Loucy (cell line): ENCODE measurements at regions not wholly inside any gene's neighbourhood (a gene's known extent, or its start where the extent isn't known, plus 50 kb on each side); places are given as distances from the start of the nearest gene placed in this dataset.

Source experiments
- H2AFZ ChIP-seq: fragments of 200-600 bp; sonication (generic); 2 replicates; pipeline ENCODE4 v1.6.0; 2016; ENCODE audit warnings: antibody characterized with exemption, mild to moderate bottlenecking, low read length, moderate library complexity
- H3F3A ChIP-seq: fragments of 200-600 bp; 2 replicates; pipeline ENCODE4 v1.6.0; 2016; ENCODE audit warnings: antibody characterized with exemption, low read depth, mild to moderate bottlenecking
- H3K27me3 ChIP-seq: fragments of 200-600 bp; sonication (generic); 2 replicates; pipeline ENCODE4 v1.6.1; 2014; ENCODE audit warnings: low read length, mild to moderate bottlenecking; ENCODE audit not compliant: insufficient read depth, poor library complexity, severe bottlenecking
- H3K36me3 ChIP-seq: fragments of 200-600 bp; sonication (generic); 2 replicates; pipeline ENCODE4 v1.6.1; 2016; ENCODE audit warnings: low read length; ENCODE audit not compliant: insufficient read depth
- H3K4me1 ChIP-seq: fragments of 200-600 bp; sonication (generic); 2 replicates; pipeline ENCODE4 v1.5.1; 2014; ENCODE audit warnings: low read length, mild to moderate bottlenecking; ENCODE audit not compliant: insufficient read depth, poor library complexity, severe bottlenecking
- H3K4me2 ChIP-seq: fragments of 200-600 bp; sonication (generic); 2 replicates; pipeline ENCODE4 v1.6.0; 2014; ENCODE audit warnings: antibody characterized with exemption, low read length, low read depth, mild to moderate bottlenecking; ENCODE audit not compliant: poor library complexity, severe bottlenecking
- H3K4me3 ChIP-seq: fragments of 200-600 bp; sonication (generic); 2 replicates; pipeline ENCODE4 v1.5.1; 2014; ENCODE audit warnings: low read length, mild to moderate bottlenecking, mixed read lengths; ENCODE audit not compliant: poor library complexity, severe bottlenecking
- H3K79me2 ChIP-seq: fragments of 200-600 bp; sonication (generic); 2 replicates; pipeline ENCODE4 v1.6.1; 2014; ENCODE audit warnings: low read length; ENCODE audit not compliant: insufficient read depth
- H3K9ac ChIP-seq: fragments of 200-600 bp; sonication (generic); 2 replicates; pipeline ENCODE4 v1.6.0; 2014; ENCODE audit warnings: mild to moderate bottlenecking, low read depth, low read length, moderate library complexity; ENCODE audit not compliant: poor library complexity, severe bottlenecking
- H3K9me2 ChIP-seq: fragments of 200-600 bp; sonication (generic); replicated peaks from 2 replicates; pipeline ENCODE4 v1.6.1; 2016; ENCODE audit warnings: low read depth, low read length, mixed read lengths
- H3K9me3 ChIP-seq: fragments of 200-600 bp; sonication (generic); 2 replicates; pipeline ENCODE4 v1.6.1; 2014; ENCODE audit warnings: mild to moderate bottlenecking, antibody characterized with exemption, low read length, low read depth; ENCODE audit not compliant: insufficient read depth
- H4K20me1 ChIP-seq: fragments of 200-600 bp; sonication (generic); 2 replicates; pipeline ENCODE4 v1.6.0; 2014; ENCODE audit warnings: antibody characterized with exemption, low read length, mild to moderate bottlenecking; ENCODE audit not compliant: insufficient read depth, poor library complexity, severe bottlenecking
- CTCF ChIP-seq: fragments of 200-600 bp; sonication (generic); conservative IDR thresholded peaks from 2 replicates; pipeline ENCODE4 v1.5.1; 2014; ENCODE audit warnings: mild to moderate bottlenecking, antibody characterized with exemption, low read length
- EZH2phosphoT487 ChIP-seq: fragments of 200-600 bp; IDR thresholded peaks from 2 replicates; pipeline ENCODE4 v1.6.1; 2018; ENCODE audit warnings: antibody characterized with exemption, mild to moderate bottlenecking, moderate library complexity, borderline replicate concordance

GRCh38 chrX:63128509-63128908 lies 222.6 kb downstream of the SPIN4 start:
- Histone ChIP-seq H3K4me3 (no peak overlapping the region), H2AFZ (no peak overlapping the region), H3K4me2 (no peak overlapping the region), H3K9me2 (no peaks in the 10 kb centered on the region), H3K79me2 (no peaks in the 10 kb centered on the region), H3K36me3 (no peaks in the 10 kb centered on the region), H3K9me3 (no peaks in the 10 kb centered on the region), H3K4me1 (no peaks in the 10 kb centered on the region), H3K27me3 (no peaks in the 10 kb centered on the region), H4K20me1 (no peaks in the 10 kb centered on the region), H3K9ac (no peak overlapping the region), H3F3A (no peaks in the 10 kb centered on the region)
- TF ChIP-seq EZH2phosphoT487 (no peak), CTCF (peak; percentile 42)

- Histone ChIP-seq H4K20me1 (no peaks in the 10 kb centered on the region), H3K4me3 (no peak overlapping the region), H3K4me2 (no peak overlapping the region), H3K9me3 (no peaks in the 10 kb centered on the region), H3K27me3 (no peaks in the 10 kb centered on the region), H3K9me2 (no peaks in the 10 kb centered on the region), H3K4me1 (no peaks in the 10 kb centered on the region), H3F3A (no peaks in the 10 kb centered on the region), H2AFZ (no peak overlapping the region), H3K9ac (no peak overlapping the region), H3K36me3 (no peaks in the 10 kb centered on the region), H3K79me2 (no peaks in the 10 kb centered on the region)
- TF ChIP-seq CTCF (no peak), EZH2phosphoT487 (no peak)
Observed at GRCh38 chrX:63115196-63115595, 235.9 kb downstream of the SPIN4 start.

- H2AFZ ChIP-seq, result no peak overlapping the region
- no peak overlapping the region for H3K9ac ChIP-seq
- H3K4me2 ChIP-seq, result no peak overlapping the region
- TF ChIP-seq CTCF (no peak), EZH2phosphoT487 (no peak)
- H3K27me3 ChIP-seq, result no peaks in the 10 kb centered on the region
- no peaks in the 10 kb centered on the region for H4K20me1 ChIP-seq
- H3K4me1 ChIP-seq, result no peaks in the 10 kb centered on the region
- no peaks in the 10 kb centered on the region for H3K9me3 ChIP-seq
- H3K9me2 ChIP-seq, result no peaks in the 10 kb centered on the region
- no peaks in the 10 kb centered on the region for H3K36me3 ChIP-seq
- no peaks in the 10 kb centered on the region for H3K79me2 ChIP-seq
- H3K4me3 ChIP-seq, result no peak overlapping the region
- H3F3A ChIP-seq, result no peaks in the 10 kb centered on the region
Observed at GRCh38 chrX:63101879-63102620, 249.1 kb downstream of the SPIN4 start.
